Psoas muscle (tissue), 7 donors: ENCODE measurements at regions not wholly inside any gene's neighbourhood (a gene's known extent, or its start where the extent isn't known, plus 50 kb on each side); places are given as distances from the start of the nearest gene placed in this dataset.
A peak's percentile ranks its signal among the peaks of the same experiment; 100 is the strongest.

ENCODE experiments used
- ATAC-seq, 4 donors: fragments of 200-7000 bp; cut with Tn5 transposase; one replicate each; pipeline ENCODE4 v1.9.1; 2020; ENCODE audit warnings: moderate library complexity in 3 of 4, mild to moderate bottlenecking in 2 of 4
- DNase-seq, 2 donors: peaks; one replicate each; pipeline ENCODE4 v3.0.0-alpha.2; 2020
- H3K27ac ChIP-seq: fragments of 200-600 bp; one replicate; pipeline ENCODE4 v1.8.0; 2022
- H3K27me3 ChIP-seq, 3 donors: fragments of 200-600 bp in 1 of 3; one replicate each; pipeline versions ENCODE4 v1.6.1 to v1.8.0; 2013 to 2022; ENCODE audit warnings: low read length in 2 of 3, mild to moderate bottlenecking in 2 of 3, moderate library complexity in 1 of 3; ENCODE audit not compliant: insufficient read depth in 3 of 3
- H3K36me3 ChIP-seq, 2 donors: fragments of 200-600 bp in 1 of 2; one replicate each; pipeline versions ENCODE4 v1.6.1 to v1.8.0; 2013 to 2022; ENCODE audit warnings: low read depth in 1 of 2, mild to moderate bottlenecking in 1 of 2, moderate library complexity in 1 of 2; ENCODE audit not compliant: insufficient read depth in 1 of 2
- H3K4me1 ChIP-seq: fragments of 200-600 bp; one replicate; pipeline ENCODE4 v1.8.0; 2022
- H3K4me3 ChIP-seq: fragments of 200-600 bp; one replicate; pipeline ENCODE4 v1.8.0; 2022; ENCODE audit warnings: mild to moderate bottlenecking
- H3K9me3 ChIP-seq: fragments of 200-600 bp; one replicate; pipeline ENCODE4 v1.8.0; 2022
- CTCF ChIP-seq: fragments of 200-600 bp; IDR thresholded peaks from one replicate; pipeline ENCODE4 v1.8.0; 2022; ENCODE audit warnings: antibody characterized with exemption
- WGBS, 3 donors: extraction: QIAGEN DNeasy Blood & Tissue Kit; methylation state at CpG; one replicate each; pipeline versions ENCODE4 v1.1.6 to v1.1.7; 2013; 5-methylcytosine and 5-hydroxymethylcytosine counted together
- intact Hi-C, 2 donors: fragments of 100-400 bp; cut with DNase I; formaldehyde crosslinking; loops; one replicate each; pipeline versions ENCODE4 v1.11.0 to v1.14.2; 2022
- donor health status: healthy with polysubstance abuse.
- donor health status: DM: no; HTN: no; CAD: no; lungs with moderate emphysema.
- donor health status: Bipolar disorder and iron deficiency.
- donor health status: healthy.
- donor health status: DM: yes; HTN: yes; CAD: no.
- donor health status: DM: no; HTN: no; CAD: no.
- donor health status: DM: yes; HTN: yes; CAD: no.

- intact Hi-C loops, result no loop called here
- Histone ChIP-seq H3K36me3 (no peaks in the 10 kb centered on the region), H3K27ac (no peak overlapping the region), H3K4me3 (no peak overlapping the region), H3K4me1 (peaks cover 10% of the 10 kb centered on the region), H3K9me3 (no peaks in the 10 kb centered on the region), H3K27me3 (no peaks in the 10 kb centered on the region)
- ATAC-seq (peak in 2 of 4 donors; percentile 60 to 75), DNase-seq (peak in 1 of 2 donors; percentile 30)
- TF ChIP-seq CTCF, result no peak
- WGBS, 3 donors, result 59 to 78% (median 67%) methylated on average over 15 of the region's 15 CpGs
Measured at GRCh38 chr7:101729241-101729883, 88.1 kb upstream of the CUX1 start.

GRCh38 chr7:101731502-101732084, 85.8 kb upstream of the CUX1 start:
- Histone ChIP-seq H3K9me3 (no peaks in the 10 kb centered on the region), H3K4me1 (peaks cover 10% of the 10 kb centered on the region), H3K27me3 (no peaks in the 10 kb centered on the region), H3K27ac (no peak overlapping the region), H3K36me3 (no peaks in the 10 kb centered on the region), H3K4me3 (no peak overlapping the region)
- DNase-seq (no peak), ATAC-seq (no peak)
- WGBS, 3 donors, result 75 to 77% (median 76%) methylated on average over 11 of the region's 11 CpGs
- TF ChIP-seq CTCF, result no peak
- intact Hi-C loops, result no loop called here

GRCh38 chr7:101733713-101734475, 83.5 kb upstream of the CUX1 start:
- WGBS, 3 donors, result 9 to 13% (median 11%) methylated on average over 22 to 24 of the region's 24 CpGs
- no peak for TF ChIP-seq CTCF
- peak overlapping the region; percentile 54 for H3K4me3 ChIP-seq
- intact Hi-C loops, result no loop called here
- H3K4me1 ChIP-seq, result peaks cover 10% of the 10 kb centered on the region
- DNase-seq (peak; percentile 49 to 70), ATAC-seq (peak; percentile 58 to 86 (median 78))
- H3K27me3 ChIP-seq, result no peaks in the 10 kb centered on the region
- no peaks in the 10 kb centered on the region for H3K9me3 ChIP-seq
- H3K27ac ChIP-seq, result peak overlapping the region; percentile 50
- no peaks in the 10 kb centered on the region for H3K36me3 ChIP-seq

- intact Hi-C loops, result no loop called here
- no peak for ATAC-seq
- Histone ChIP-seq H3K36me3 (no peaks in the 10 kb centered on the region), H3K27me3 (no peaks in the 10 kb centered on the region), H3K4me1 (peaks cover 10% of the 10 kb centered on the region), H3K4me3 (no peak overlapping the region), H3K27ac (no peak overlapping the region), H3K9me3 (no peaks in the 10 kb centered on the region)
- no peak for TF ChIP-seq CTCF
- DNase-seq, result no peak
- WGBS, 3 donors, result 81 to 90% (median 82%) methylated on average over 3 of the region's 3 CpGs
Measured at GRCh38 chr7:101736084-101736483, 81.3 kb upstream of the CUX1 start.
